ENCODE measurements at regions not wholly inside any gene's neighbourhood (a gene's known extent, or its start where the extent isn't known, plus 50 kb on each side); places are given as distances from the start of the nearest gene placed in this dataset.

DNA sequence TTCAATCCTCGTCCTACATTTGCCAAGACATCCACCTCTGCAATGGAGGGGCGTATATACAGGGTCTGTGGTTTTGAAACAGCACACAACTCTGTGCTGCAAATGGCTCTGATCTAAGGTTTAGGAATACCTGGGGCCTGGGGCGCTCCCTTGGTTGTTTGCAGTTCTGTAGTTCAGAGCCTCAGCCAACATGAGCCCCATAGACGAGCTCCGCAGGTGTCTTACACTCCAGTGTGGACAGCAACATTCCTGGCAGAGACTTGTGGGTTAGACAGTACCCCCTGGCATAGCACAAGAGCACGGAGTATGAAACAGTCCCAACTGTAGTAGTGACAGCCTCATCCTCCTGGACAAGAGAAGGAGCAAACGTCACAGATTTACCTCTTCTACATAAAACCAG, 120.3 kb upstream of the BARHL2 start:
- TF ChIP-seq, protein P1, sequence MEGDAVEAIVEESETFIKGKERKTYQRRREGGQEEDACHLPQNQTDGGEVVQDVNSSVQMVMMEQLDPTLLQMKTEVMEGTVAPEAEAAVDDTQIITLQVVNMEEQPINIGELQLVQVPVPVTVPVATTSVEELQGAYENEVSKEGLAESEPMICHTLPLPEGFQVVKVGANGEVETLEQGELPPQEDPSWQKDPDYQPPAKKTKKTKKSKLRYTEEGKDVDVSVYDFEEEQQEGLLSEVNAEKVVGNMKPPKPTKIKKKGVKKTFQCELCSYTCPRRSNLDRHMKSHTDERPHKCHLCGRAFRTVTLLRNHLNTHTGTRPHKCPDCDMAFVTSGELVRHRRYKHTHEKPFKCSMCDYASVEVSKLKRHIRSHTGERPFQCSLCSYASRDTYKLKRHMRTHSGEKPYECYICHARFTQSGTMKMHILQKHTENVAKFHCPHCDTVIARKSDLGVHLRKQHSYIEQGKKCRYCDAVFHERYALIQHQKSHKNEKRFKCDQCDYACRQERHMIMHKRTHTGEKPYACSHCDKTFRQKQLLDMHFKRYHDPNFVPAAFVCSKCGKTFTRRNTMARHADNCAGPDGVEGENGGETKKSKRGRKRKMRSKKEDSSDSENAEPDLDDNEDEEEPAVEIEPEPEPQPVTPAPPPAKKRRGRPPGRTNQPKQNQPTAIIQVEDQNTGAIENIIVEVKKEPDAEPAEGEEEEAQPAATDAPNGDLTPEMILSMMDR (IDR thresholded peaks at IDR 0.05) = no peak
- TF ChIP-seq POLR2A (IDR thresholded peaks at IDR 0.05; ENCODE audit: low read depth) = no peak
- no peak for TF ChIP-seq POLR2AphosphoS5 (IDR thresholded peaks at IDR 0.05)
- no peak for TF ChIP-seq EP300 (IDR thresholded peaks at IDR 0.05)
